RWPE1 (cell line): ENCODE measurements at regions not wholly inside any gene's neighbourhood (a gene's known extent, or its start where the extent isn't known, plus 50 kb on each side); places are given as distances from the start of the nearest gene placed in this dataset.
"Not testable (repeated sequence)": the region's sequence is repeated elsewhere in the genome, so short reads cannot be mapped to it uniquely, and the experiment has no call there.

ENCODE experiments used
- CTCF ChIA-PET: fragments of 350-600 bp; sonication (Branson Sonifier 250); formaldehyde crosslinking; extraction: SDS; loops from one replicate; lab custom pipeline; 2021; lab: Yijun Ruan, JAX
- POLR2A ChIA-PET: fragments of 400-600 bp; formaldehyde crosslinking; extraction: SDS; loops from one replicate; lab custom pipeline; 2020; ENCODE audit warnings: antibody characterized with exemption; ENCODE audit not compliant: low non-redundant PET; lab: Yijun Ruan, JAX
- DNase-seq: peaks from one replicate; pipeline ENCODE4 v3.0.0; 2012; ENCODE audit warnings: low spot score
- H3K27ac ChIP-seq: fragments of 450-650 bp; 2 replicates; pipeline ENCODE4 v1.5.1; 2017
- CTCF ChIP-seq: fragments of 450-650 bp; conservative IDR thresholded peaks from 2 replicates; pipeline ENCODE4 v1.5.1; 2017; ENCODE audit warnings: low read depth, mild to moderate bottlenecking

- CTCF ChIA-PET, result no interaction called here
Observed at GRCh38 chr12:131422744-131423143, 288.1 kb upstream of the SFSWAP start.

GRCh38 chr12:131424270-131424669 lies 286.6 kb upstream of the SFSWAP start:
- DNase-seq, result no peak
- CTCF ChIA-PET, result interaction anchor here (0.7 kb wide), 1 partner anchor 475 kb away, joined by 3 read pairs; no protein-coding TSS in a partner anchor
- no peak for TF ChIP-seq CTCF
- H3K27ac ChIP-seq, result no peak overlapping the region
- POLR2A ChIA-PET, result no interaction called here

More at GRCh38 chr12:131422744-131423143, 288.1 kb upstream of the SFSWAP start:
- POLR2A ChIA-PET, result no interaction called here
- TF ChIP-seq CTCF, result no peak
- H3K27ac ChIP-seq, result no peak overlapping the region
- DNase-seq, result no peak

DNA sequence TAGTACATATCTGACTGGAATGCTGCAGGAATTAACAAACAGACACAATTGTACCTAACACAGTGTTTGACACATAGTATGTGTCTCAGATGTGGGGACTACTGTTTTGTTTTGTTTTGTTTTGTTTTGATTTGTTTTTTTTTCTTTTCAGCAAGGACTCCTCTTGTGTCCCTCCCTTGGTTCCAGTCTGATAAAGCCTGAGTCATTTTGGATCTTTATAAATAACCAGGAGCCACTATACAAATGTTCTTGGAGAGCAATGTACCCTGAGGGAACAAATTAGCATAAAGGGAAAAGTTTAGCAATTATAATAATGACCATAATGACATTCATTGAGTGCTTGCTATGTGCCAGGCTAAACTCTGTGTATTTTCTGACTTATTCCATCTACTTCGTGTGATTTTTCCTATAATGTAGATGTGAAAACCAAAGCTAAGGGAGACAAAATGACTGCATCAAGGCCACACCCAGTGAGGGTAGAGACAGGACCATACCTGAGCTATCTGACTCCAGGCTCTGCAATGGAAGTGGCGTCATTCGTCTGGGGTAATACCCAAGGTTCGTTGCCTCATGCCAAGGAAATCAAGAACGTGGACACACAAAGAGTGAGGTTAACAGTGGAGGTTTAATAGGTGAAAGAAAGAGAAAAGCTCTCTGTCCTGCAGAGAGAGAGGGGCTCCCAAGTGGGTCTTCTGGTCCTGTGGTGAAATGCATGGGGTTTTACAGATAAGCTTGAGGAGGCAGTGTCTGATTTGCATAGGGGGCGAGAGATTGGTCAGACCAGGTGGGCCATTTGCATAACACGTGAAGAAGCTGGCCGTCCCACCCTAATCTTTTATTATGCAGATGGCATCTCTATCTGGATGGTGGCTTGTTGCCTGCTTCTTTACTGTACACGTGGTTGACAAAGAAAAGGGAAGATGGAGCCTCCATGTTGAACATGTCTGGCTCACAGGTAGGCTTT lies 285.5 kb upstream of the SFSWAP start:
- CTCF ChIA-PET, result no interaction called here
- DNase-seq, result no peak
- POLR2A ChIA-PET, result no interaction called here
- TF ChIP-seq CTCF, result no peak
- no peak overlapping the region for H3K27ac ChIP-seq

- DNase-seq, result no peak
- ChIA-PET CTCF (no interaction called here), POLR2A (no interaction called here)
- TF ChIP-seq CTCF, result no peak
- no peak overlapping the region for H3K27ac ChIP-seq
Observed at GRCh38 chr12:131428091-131428685, 282.7 kb upstream of the SFSWAP start.

DNA sequence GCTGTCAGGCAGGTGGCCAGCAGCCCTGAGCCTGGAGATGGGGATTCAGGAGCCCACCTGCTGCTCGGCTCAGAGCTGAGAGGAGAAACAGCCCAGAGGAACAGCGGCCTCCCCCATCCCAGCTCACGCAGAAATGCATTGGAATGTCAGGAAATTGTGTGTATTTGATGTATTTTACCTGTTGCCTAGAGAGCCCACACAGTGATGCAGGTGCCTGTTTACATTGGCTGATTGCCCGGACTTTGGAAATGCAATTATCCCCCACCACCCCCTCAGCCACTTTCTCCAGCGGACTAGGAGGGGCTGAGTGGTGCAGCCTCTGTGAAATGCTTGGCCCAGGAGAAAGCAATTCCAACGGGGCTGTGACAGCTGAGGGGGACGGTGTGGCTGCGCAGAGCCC lies 281.7 kb upstream of the SFSWAP start:
- POLR2A ChIA-PET, CTCF ChIA-PET, H3K27ac ChIP-seq, DNase-seq: not testable (repeated sequence)

- H3K27ac ChIP-seq, CTCF ChIA-PET, DNase-seq, POLR2A ChIA-PET: not testable (repeated sequence)
Observed at GRCh38 chr12:131429697-131430096, 281.2 kb upstream of the SFSWAP start.

DNA sequence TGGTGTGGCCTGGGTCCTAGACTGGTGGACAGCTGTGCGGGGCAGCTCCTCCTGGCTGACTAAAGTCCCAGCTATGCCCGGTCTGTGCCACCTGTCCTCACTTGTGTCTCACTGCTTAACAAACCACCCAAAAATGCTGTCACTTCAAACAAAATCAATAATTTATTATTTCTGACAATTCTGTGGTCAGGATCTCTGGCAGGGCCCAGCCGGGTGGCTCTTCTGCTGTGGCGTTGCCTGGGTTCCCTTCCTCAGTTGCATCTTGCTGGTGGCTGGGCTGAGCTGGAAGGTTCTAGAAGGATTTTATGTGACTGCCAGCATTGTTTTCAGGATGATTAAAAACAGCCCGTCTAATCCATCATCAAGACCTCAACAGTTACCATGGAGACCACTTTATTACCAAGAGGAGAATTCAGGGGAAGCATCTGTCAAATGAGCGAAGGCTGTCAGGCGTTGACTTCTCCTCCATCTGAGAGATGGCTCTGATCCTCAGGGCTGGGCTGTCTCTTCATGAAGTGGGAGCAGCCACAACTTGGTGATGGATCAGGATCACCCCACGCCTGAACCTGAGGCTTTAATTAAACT lies 280.6 kb upstream of the SFSWAP start:
- TF ChIP-seq CTCF, result no peak
- CTCF ChIA-PET, result no interaction called here
- POLR2A ChIA-PET, result no interaction called here
- no peak for DNase-seq
- H3K27ac ChIP-seq, result no peak overlapping the region

DNA sequence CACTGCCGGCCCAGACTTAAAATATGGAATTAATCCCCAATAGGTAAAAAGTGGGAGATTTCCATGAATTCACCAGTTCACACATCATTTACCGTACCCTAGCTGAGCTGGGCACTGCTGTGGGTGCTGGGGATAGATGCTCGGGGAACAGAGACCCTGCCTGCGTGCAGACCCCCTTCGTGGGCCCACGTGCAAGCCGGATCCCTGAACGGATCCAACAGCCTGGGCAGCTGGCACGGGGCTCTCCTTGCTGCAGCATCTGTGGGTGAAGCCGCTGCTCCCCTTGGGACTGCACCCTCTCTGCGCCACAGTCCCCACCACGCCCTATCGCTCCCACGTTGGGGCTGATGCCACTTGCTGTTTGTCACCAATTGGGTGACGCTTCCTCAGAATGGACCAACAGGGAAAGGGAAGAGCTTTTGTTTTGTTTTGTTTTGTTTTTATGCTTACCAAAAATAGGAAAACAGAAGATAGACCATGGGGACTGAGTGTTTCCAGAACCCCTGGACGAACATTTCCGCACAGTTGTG lies 279.7 kb upstream of the SFSWAP start:
- CTCF ChIA-PET, H3K27ac ChIP-seq, POLR2A ChIA-PET, DNase-seq: not testable (repeated sequence)
